HEK293 (cell line): ENCODE measurements at regions not wholly inside any gene's neighbourhood (a gene's known extent, or its start where the extent isn't known, plus 50 kb on each side); places are given as distances from the start of the nearest gene placed in this dataset.

Experiments used
- ZNF426 ChIP-seq: fragments of 450-650 bp; formaldehyde crosslinking; IDR thresholded peaks from 2 replicates; pipeline ENCODE4 v1.5.1; 2017; ENCODE audit warnings: missing biosample characterization, missing genetic modification characterization, mild to moderate bottlenecking, inconsistent platforms, moderate library complexity
- ZNF529 ChIP-seq: fragments of 450-650 bp; formaldehyde crosslinking; IDR thresholded peaks from 2 replicates; pipeline ENCODE4 v1.5.1; 2017; ENCODE audit warnings: missing genetic modification characterization, missing biosample characterization; ENCODE audit not compliant: insufficient replicate concordance
- TF ChIP-seq, protein P1 (sequence below): fragments of 450-650 bp; formaldehyde crosslinking; IDR thresholded peaks from 2 replicates; pipeline ENCODE4 v1.5.1; 2016; ENCODE audit warnings: missing biosample characterization, missing genetic modification characterization, low read depth
- TF ChIP-seq, protein P2 (sequence below): fragments of 450-650 bp; formaldehyde crosslinking; IDR thresholded peaks from 2 replicates; pipeline ENCODE4 v1.5.1; 2016; ENCODE audit warnings: missing biosample characterization, missing genetic modification characterization

DNA sequence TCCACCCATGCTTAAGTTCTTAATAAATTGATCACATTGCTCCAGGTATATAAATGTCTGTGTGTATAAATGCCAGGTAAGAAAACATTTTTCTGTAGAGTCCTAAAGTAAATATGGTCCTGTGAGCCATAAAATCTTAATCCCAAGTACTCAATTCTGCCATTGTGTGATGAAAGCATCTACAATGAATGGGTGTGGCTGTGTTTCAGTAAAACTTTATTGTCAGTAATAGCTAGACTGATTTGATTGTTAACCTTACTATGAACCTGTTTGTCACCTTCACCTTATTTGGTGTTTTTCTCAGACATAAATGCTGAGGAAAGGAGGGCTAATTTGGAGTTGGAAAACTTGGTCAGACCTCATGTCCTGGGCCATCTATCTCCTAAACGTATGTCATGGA lies 683.5 kb upstream of the GRM7 start:
- TF ChIP-seq, protein P1, sequence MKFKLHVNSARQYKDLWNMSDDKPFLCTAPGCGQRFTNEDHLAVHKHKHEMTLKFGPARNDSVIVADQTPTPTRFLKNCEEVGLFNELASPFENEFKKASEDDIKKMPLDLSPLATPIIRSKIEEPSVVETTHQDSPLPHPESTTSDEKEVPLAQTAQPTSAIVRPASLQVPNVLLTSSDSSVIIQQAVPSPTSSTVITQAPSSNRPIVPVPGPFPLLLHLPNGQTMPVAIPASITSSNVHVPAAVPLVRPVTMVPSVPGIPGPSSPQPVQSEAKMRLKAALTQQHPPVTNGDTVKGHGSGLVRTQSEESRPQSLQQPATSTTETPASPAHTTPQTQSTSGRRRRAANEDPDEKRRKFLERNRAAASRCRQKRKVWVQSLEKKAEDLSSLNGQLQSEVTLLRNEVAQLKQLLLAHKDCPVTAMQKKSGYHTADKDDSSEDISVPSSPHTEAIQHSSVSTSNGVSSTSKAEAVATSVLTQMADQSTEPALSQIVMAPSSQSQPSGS (tag by site-specific recombination), result no peak
- no peak for TF ChIP-seq ZNF529 (tag by site-specific recombination)
- TF ChIP-seq, protein P2, sequence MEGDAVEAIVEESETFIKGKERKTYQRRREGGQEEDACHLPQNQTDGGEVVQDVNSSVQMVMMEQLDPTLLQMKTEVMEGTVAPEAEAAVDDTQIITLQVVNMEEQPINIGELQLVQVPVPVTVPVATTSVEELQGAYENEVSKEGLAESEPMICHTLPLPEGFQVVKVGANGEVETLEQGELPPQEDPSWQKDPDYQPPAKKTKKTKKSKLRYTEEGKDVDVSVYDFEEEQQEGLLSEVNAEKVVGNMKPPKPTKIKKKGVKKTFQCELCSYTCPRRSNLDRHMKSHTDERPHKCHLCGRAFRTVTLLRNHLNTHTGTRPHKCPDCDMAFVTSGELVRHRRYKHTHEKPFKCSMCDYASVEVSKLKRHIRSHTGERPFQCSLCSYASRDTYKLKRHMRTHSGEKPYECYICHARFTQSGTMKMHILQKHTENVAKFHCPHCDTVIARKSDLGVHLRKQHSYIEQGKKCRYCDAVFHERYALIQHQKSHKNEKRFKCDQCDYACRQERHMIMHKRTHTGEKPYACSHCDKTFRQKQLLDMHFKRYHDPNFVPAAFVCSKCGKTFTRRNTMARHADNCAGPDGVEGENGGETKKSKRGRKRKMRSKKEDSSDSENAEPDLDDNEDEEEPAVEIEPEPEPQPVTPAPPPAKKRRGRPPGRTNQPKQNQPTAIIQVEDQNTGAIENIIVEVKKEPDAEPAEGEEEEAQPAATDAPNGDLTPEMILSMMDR (tag by site-specific recombination), result no peak
- TF ChIP-seq ZNF426 (tag by site-specific recombination), result no peak
